GM23248 (cell line): ENCODE measurements at regions not wholly inside any gene's neighbourhood (a gene's known extent, or its start where the extent isn't known, plus 50 kb on each side); places are given as distances from the start of the nearest gene placed in this dataset.

Experiments used
- DNase-seq: peaks from one replicate; pipeline ENCODE4 v3.0.0-alpha.2; 2015
- H2AFZ ChIP-seq: fragments of 200-600 bp; sonication (generic); 2 replicates; pipeline ENCODE4 v1.6.1; 2016; ENCODE audit warnings: antibody characterized with exemption
- H3F3A ChIP-seq: fragments of 200-600 bp; sonication (generic); 2 replicates; pipeline ENCODE4 v1.6.1; 2016; ENCODE audit warnings: mild to moderate bottlenecking, antibody characterized with exemption, mixed run types; ENCODE audit not compliant: insufficient read depth
- H3K27ac ChIP-seq: fragments of 200-600 bp; sonication (generic); 2 replicates; pipeline ENCODE4 v1.5.1; 2016; ENCODE audit warnings: mild to moderate bottlenecking
- H3K27me3 ChIP-seq: fragments of 200-600 bp; sonication (generic); replicated peaks from 2 replicates; pipeline ENCODE4 v1.6.1; 2016; ENCODE audit warnings: mild to moderate bottlenecking; ENCODE audit not compliant: insufficient read depth
- H3K36me3 ChIP-seq: fragments of 200-600 bp; sonication (generic); 2 replicates; pipeline ENCODE4 v1.6.1; 2016; ENCODE audit warnings: low read depth, mild to moderate bottlenecking
- H3K4me1 ChIP-seq: fragments of 200-600 bp; sonication (generic); 2 replicates; pipeline ENCODE4 v1.6.1; 2016; ENCODE audit warnings: mild to moderate bottlenecking; ENCODE audit not compliant: insufficient read depth
- H3K4me2 ChIP-seq: fragments of 200-600 bp; sonication (generic); one replicate; pipeline ENCODE4 v1.6.1; 2016; ENCODE audit warnings: mild to moderate bottlenecking; ENCODE audit not compliant: unreplicated experiment
- H3K4me3 ChIP-seq: fragments of 200-600 bp; sonication (generic); 2 replicates; pipeline ENCODE4 v1.5.1; 2016; ENCODE audit warnings: mild to moderate bottlenecking
- H3K79me2 ChIP-seq: fragments of 200-600 bp; sonication (generic); 2 replicates; pipeline ENCODE4 v1.6.1; 2016; ENCODE audit warnings: mild to moderate bottlenecking; ENCODE audit not compliant: insufficient read depth
- H3K9ac ChIP-seq: fragments of 200-600 bp; sonication (generic); 2 replicates; pipeline ENCODE4 v1.6.1; 2016; ENCODE audit warnings: mild to moderate bottlenecking
- H3K9me2 ChIP-seq: fragments of 200-600 bp; sonication (generic); 2 replicates; pipeline ENCODE4 v1.6.1; 2016; ENCODE audit warnings: mixed run types, mild to moderate bottlenecking, moderate library complexity; ENCODE audit not compliant: insufficient read depth
- H3K9me3 ChIP-seq: fragments of 200-600 bp; sonication (generic); one replicate; pipeline ENCODE4 v1.6.1; 2017; ENCODE audit warnings: low read depth
- H4K20me1 ChIP-seq: fragments of 200-600 bp; sonication (generic); 2 replicates; pipeline ENCODE4 v1.6.0; 2016; ENCODE audit not compliant: insufficient read depth
- EZH2 ChIP-seq: fragments of 200-600 bp; sonication (generic); IDR thresholded peaks from 2 replicates; pipeline ENCODE4 v1.6.1; 2018; ENCODE audit warnings: antibody characterized with exemption, mild to moderate bottlenecking; ENCODE audit not compliant: insufficient read depth, poor library complexity, severe bottlenecking
- EZH2phosphoT487 ChIP-seq: fragments of 200-600 bp; sonication (generic); IDR thresholded peaks from 2 replicates; pipeline ENCODE4 v1.6.1; 2018; ENCODE audit warnings: antibody characterized with exemption, moderate library complexity, mild to moderate bottlenecking, low read depth; ENCODE audit not compliant: insufficient read depth
- WGBS, 2 experiments: methylation state at CpG; one replicate each; pipeline ENCODE4 v1.1.6; 2015 to 2017; ENCODE audit warnings: low lambda C conversion rate in 2 of 2, low coverage in 1 of 2; ENCODE audit errors: missing lambda C conversion rate in 2 of 2; 5-methylcytosine and 5-hydroxymethylcytosine counted together
- in situ Hi-C: fragments of 300-500 bp; cut with MboI; formaldehyde crosslinking; loops from 2 replicates; pipeline ENCODE4 v1.15.0; 2020

GRCh38 chrX:4932790-4933189, 1219.3 kb upstream of the PRKX start:
- H3K27me3 ChIP-seq: no peaks in the 10 kb centered on the region
- no peaks in the 10 kb centered on the region for H4K20me1 ChIP-seq
- DNase-seq: no peak
- H3F3A ChIP-seq: no peaks in the 10 kb centered on the region
- H3K9ac ChIP-seq: no peak overlapping the region
- H3K4me3 ChIP-seq: no peak overlapping the region
- no peaks in the 10 kb centered on the region for H3K9me3 ChIP-seq
- H3K4me2 ChIP-seq: no peak overlapping the region
- no peak overlapping the region for H2AFZ ChIP-seq
- TF ChIP-seq EZH2 (no peak), EZH2phosphoT487 (no peak)
- H3K27ac ChIP-seq: no peak overlapping the region
- in situ Hi-C loops: no loop called here
- no peaks in the 10 kb centered on the region for H3K4me1 ChIP-seq
- WGBS, 2 experiments: 2 to 3% methylated on average over 5 of the region's 5 CpGs
- H3K36me3 ChIP-seq: no peaks in the 10 kb centered on the region
- no peaks in the 10 kb centered on the region for H3K79me2 ChIP-seq
- no peaks in the 10 kb centered on the region for H3K9me2 ChIP-seq

DNA sequence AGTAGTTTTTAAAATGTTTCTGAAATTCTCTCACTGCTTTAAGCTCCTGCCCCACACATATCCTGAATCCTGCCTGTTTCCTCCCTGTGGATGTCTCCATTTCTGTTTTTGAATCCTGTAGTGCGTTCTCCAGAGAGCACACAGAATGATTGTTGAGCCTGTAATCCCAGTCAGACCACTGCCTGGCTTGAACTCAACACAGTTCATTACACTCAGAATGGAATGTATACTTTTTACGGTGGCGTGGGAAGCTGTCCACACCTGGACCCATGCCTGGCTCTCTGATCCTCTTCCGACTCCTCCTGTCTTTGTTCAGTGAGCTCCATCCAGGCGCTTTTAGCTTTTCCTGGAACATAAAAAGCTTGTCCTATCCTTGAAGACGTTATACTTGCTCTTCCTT, 1217.0 kb upstream of the PRKX start:
- Histone ChIP-seq H3K4me1 (no peaks in the 10 kb centered on the region), H2AFZ (no peak overlapping the region), H3K27ac (no peak overlapping the region), H3K4me2 (no peak overlapping the region), H3K9me2 (no peaks in the 10 kb centered on the region), H3K4me3 (no peak overlapping the region), H3F3A (no peaks in the 10 kb centered on the region), H3K9me3 (no peaks in the 10 kb centered on the region), H4K20me1 (no peaks in the 10 kb centered on the region), H3K27me3 (no peaks in the 10 kb centered on the region), H3K79me2 (no peaks in the 10 kb centered on the region), H3K9ac (no peak overlapping the region), H3K36me3 (no peaks in the 10 kb centered on the region)
- TF ChIP-seq EZH2phosphoT487 (no peak), EZH2 (no peak)
- WGBS, 2 experiments: 10 to 14% methylated on average over 5 to 6 of the region's 6 CpGs
- in situ Hi-C loops: no loop called here
- no peak for DNase-seq

DNA sequence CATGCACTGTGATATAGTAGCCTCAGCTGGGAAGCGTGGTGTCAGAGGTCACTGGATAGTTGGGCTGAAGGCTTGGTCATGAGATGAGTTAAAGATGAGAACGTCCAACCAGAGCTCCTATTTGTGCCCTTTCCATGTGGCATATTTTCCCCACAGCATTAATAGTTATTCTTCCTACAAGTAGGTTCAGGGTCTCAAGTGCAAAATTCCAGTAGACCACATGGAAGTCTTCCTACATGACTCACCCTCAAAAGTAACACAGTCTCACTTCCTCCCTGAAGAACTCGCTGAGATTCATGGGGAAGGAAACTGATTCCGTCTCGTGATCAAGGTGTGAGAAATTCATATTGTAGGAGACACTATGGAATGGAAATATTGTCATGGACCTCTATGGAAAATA, 1212.5 kb upstream of the PRKX start:
- Histone ChIP-seq H3K36me3 (no peaks in the 10 kb centered on the region), H3K4me1 (no peaks in the 10 kb centered on the region), H3F3A (no peaks in the 10 kb centered on the region), H3K9me3 (no peaks in the 10 kb centered on the region), H3K4me2 (no peak overlapping the region), H3K27me3 (no peaks in the 10 kb centered on the region), H3K4me3 (no peak overlapping the region), H3K27ac (no peak overlapping the region), H3K79me2 (no peaks in the 10 kb centered on the region), H3K9ac (no peak overlapping the region), H4K20me1 (no peaks in the 10 kb centered on the region), H3K9me2 (no peaks in the 10 kb centered on the region), H2AFZ (no peak overlapping the region)
- WGBS, 2 experiments: 41 to 43% methylated on average over 5 of the region's 5 CpGs
- in situ Hi-C loops: no loop called here
- DNase-seq: no peak
- TF ChIP-seq EZH2phosphoT487 (no peak), EZH2 (no peak)

- H3K4me2 ChIP-seq: no peak overlapping the region
- no peaks in the 10 kb centered on the region for H3F3A ChIP-seq
- no peak overlapping the region for H2AFZ ChIP-seq
- no peaks in the 10 kb centered on the region for H4K20me1 ChIP-seq
- H3K9ac ChIP-seq: no peak overlapping the region
- H3K4me1 ChIP-seq: no peaks in the 10 kb centered on the region
- no peak overlapping the region for H3K4me3 ChIP-seq
- no peaks in the 10 kb centered on the region for H3K79me2 ChIP-seq
- H3K36me3 ChIP-seq: no peaks in the 10 kb centered on the region
- H3K9me2 ChIP-seq: no peaks in the 10 kb centered on the region
- in situ Hi-C loops: no loop called here
- no peak for DNase-seq
- no peak for TF ChIP-seq EZH2
- WGBS, 2 experiments: 6 to 13% methylated on average over 5 of the region's 5 CpGs
- no peaks in the 10 kb centered on the region for H3K27me3 ChIP-seq
- H3K9me3 ChIP-seq: no peaks in the 10 kb centered on the region
- no peak overlapping the region for H3K27ac ChIP-seq
These were observed 1195.9 kb upstream of the PRKX start for GRCh38 chrX:4909348-4909747.

GRCh38 chrX:4905576-4905975, 1192.1 kb upstream of the PRKX start:
- in situ Hi-C loops: no loop called here
- no peak for TF ChIP-seq EZH2
- no peak for TF ChIP-seq EZH2phosphoT487
- WGBS, 2 experiments: 49 to 54% methylated on average over 6 of the region's 6 CpGs
- no peak for DNase-seq
- Histone ChIP-seq H3K4me3 (no peak overlapping the region), H4K20me1 (no peaks in the 10 kb centered on the region), H3K9me2 (no peaks in the 10 kb centered on the region), H3K27me3 (no peaks in the 10 kb centered on the region), H3K79me2 (no peaks in the 10 kb centered on the region), H3K9me3 (no peaks in the 10 kb centered on the region), H3F3A (no peaks in the 10 kb centered on the region), H3K4me1 (no peaks in the 10 kb centered on the region), H3K36me3 (no peaks in the 10 kb centered on the region), H3K27ac (no peak overlapping the region), H3K9ac (no peak overlapping the region), H2AFZ (no peak overlapping the region), H3K4me2 (no peak overlapping the region)
